BJ (cell line): ENCODE measurements at regions not wholly inside any gene's neighbourhood (a gene's known extent, or its start where the extent isn't known, plus 50 kb on each side); places are given as distances from the start of the nearest gene placed in this dataset.

Experiments used
- CTCF ChIA-PET: fragments of 350-600 bp; formaldehyde crosslinking; extraction: SDS; loops from one replicate; lab custom pipeline; 2021; ENCODE audit warnings: antibody characterized with exemption, inconsistent platforms; lab: Yijun Ruan, JAX
- POLR2A ChIA-PET: fragments of 300-600 bp; sonication (Branson Sonifier 250); formaldehyde crosslinking; extraction: SDS; loops from one replicate; lab custom pipeline; 2021; ENCODE audit warnings: antibody characterized with exemption; lab: Charles Lee
- DNase-seq: peaks from one replicate; pipeline ENCODE4 v3.0.0-alpha.2; 2011; ENCODE audit warnings: low read depth
- H3K27me3 ChIP-seq: 2 replicates; pipeline ENCODE4 v1.6.0; 2011; ENCODE audit warnings: low read length; ENCODE audit not compliant: control insufficient read depth, insufficient read depth
- H3K36me3 ChIP-seq: 2 replicates; pipeline ENCODE4 v1.5.1; 2011; ENCODE audit warnings: low read length; ENCODE audit not compliant: control insufficient read depth, insufficient read depth
- H3K4me3 ChIP-seq: 2 replicates; pipeline ENCODE4 v1.5.1; 2011; ENCODE audit warnings: low read depth, mild to moderate bottlenecking, control low read depth, low read length
- TF ChIP-seq, protein P1 (sequence below): IDR thresholded peaks from 2 replicates; pipeline ENCODE4 v1.5.1; 2011; ENCODE audit warnings: low read depth, mild to moderate bottlenecking, control low read depth, inconsistent platforms, low read length, moderate library complexity; ENCODE audit not compliant: insufficient read depth

DNA sequence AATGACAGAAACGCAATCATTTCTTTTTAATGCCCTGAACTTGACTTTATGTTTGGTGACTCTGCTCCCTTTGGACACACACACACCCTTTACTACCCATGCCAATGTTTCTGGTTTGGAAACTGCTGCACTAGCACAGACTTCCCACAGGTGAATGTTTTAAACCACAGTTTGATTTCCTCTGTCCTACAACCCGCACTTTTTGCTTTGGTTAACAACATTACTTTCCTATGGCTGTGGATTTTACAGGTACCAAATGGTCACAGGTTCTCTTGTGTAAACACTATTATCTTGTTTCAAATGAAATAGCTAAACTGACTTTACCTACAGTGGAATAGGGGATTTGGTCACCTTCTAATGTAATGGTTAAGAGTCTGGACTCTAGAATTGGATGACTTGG is 51.5 kb upstream of the ZNF644 start:
- TF ChIP-seq, protein P1, sequence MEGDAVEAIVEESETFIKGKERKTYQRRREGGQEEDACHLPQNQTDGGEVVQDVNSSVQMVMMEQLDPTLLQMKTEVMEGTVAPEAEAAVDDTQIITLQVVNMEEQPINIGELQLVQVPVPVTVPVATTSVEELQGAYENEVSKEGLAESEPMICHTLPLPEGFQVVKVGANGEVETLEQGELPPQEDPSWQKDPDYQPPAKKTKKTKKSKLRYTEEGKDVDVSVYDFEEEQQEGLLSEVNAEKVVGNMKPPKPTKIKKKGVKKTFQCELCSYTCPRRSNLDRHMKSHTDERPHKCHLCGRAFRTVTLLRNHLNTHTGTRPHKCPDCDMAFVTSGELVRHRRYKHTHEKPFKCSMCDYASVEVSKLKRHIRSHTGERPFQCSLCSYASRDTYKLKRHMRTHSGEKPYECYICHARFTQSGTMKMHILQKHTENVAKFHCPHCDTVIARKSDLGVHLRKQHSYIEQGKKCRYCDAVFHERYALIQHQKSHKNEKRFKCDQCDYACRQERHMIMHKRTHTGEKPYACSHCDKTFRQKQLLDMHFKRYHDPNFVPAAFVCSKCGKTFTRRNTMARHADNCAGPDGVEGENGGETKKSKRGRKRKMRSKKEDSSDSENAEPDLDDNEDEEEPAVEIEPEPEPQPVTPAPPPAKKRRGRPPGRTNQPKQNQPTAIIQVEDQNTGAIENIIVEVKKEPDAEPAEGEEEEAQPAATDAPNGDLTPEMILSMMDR = no peak
- Histone ChIP-seq H3K36me3 (no peaks in the 10 kb centered on the region), H3K4me3 (no peak overlapping the region), H3K27me3 (no peaks in the 10 kb centered on the region)
- no peak for DNase-seq
- ChIA-PET POLR2A (no interaction called here), CTCF (interaction anchor here (1.0 kb wide), 1 partner anchor 31 kb away, joined by 4 read pairs; no protein-coding TSS in a partner anchor)

DNA sequence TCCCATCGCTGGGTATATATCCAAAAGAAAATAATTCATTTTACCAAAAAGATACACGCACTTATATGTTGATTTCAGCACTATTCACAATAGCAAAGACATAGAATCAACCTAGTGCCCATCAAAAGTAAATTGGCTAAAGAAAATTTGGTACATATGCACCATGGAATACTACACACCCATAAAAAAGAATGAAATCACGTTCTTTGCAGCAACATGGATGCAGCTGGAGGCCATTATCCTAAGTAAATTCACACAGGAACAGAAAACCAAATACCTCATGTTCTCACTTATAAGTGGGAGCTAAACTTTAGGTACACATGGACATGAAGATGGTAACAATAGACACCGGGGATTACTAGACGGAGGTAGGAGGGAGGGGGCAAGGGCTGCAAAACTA is 50.0 kb upstream of the ZNF644 start:
- TF ChIP-seq, protein P1 = no peak
- POLR2A ChIA-PET = no interaction called here
- no peaks in the 10 kb centered on the region for H3K36me3 ChIP-seq
- CTCF ChIA-PET = no interaction called here
- H3K27me3 ChIP-seq = no peaks in the 10 kb centered on the region
- no peak overlapping the region for H3K4me3 ChIP-seq
- DNase-seq = no peak
